ENCODE measurements at regions not wholly inside any gene's neighbourhood (a gene's known extent, or its start where the extent isn't known, plus 50 kb on each side); places are given as distances from the start of the nearest gene placed in this dataset.

- no peaks in the 10 kb centered on the region for H3K9me3 ChIP-seq
- intact Hi-C loops (cut with DNase I; ENCODE audit: low total_unique reads) (no loop called here), in situ Hi-C loops (cut with MboI; ENCODE audit: low pct_ligation_motif_present in 1 of 4, low pct_unique_long_range_greater_than_20kb in 1 of 4, low sequenced_read_pairs in 3 of 4) (no loop called here)
- H3K4me3 ChIP-seq: no peak overlapping the region
- TF ChIP-seq, protein P1, sequence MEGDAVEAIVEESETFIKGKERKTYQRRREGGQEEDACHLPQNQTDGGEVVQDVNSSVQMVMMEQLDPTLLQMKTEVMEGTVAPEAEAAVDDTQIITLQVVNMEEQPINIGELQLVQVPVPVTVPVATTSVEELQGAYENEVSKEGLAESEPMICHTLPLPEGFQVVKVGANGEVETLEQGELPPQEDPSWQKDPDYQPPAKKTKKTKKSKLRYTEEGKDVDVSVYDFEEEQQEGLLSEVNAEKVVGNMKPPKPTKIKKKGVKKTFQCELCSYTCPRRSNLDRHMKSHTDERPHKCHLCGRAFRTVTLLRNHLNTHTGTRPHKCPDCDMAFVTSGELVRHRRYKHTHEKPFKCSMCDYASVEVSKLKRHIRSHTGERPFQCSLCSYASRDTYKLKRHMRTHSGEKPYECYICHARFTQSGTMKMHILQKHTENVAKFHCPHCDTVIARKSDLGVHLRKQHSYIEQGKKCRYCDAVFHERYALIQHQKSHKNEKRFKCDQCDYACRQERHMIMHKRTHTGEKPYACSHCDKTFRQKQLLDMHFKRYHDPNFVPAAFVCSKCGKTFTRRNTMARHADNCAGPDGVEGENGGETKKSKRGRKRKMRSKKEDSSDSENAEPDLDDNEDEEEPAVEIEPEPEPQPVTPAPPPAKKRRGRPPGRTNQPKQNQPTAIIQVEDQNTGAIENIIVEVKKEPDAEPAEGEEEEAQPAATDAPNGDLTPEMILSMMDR (IDR thresholded peaks at IDR 0.05): no peak
- TF ChIP-seq POLR2A (IDR thresholded peaks at IDR 0.05) (no peak), EP300 (IDR thresholded peaks at IDR 0.05; ENCODE audit: low read depth) (no peak), POLR2AphosphoS5 (IDR thresholded peaks at IDR 0.05) (no peak)
- DNase-seq: no peak
- 78 to 86% methylated on average over 1 of the region's 1 CpG for WGBS, 2 donors (ENCODE audit: low coverage in 1 of 2)
- no peaks in the 10 kb centered on the region for H3K36me3 ChIP-seq
- H3K4me1 ChIP-seq: no peaks in the 10 kb centered on the region
- H3K27me3 ChIP-seq: no peaks in the 10 kb centered on the region
- no peak overlapping the region for H3K27ac ChIP-seq
These were observed 189.2 kb upstream of the CLNK start for GRCh38 chr4:10873809-10874208.

DNA sequence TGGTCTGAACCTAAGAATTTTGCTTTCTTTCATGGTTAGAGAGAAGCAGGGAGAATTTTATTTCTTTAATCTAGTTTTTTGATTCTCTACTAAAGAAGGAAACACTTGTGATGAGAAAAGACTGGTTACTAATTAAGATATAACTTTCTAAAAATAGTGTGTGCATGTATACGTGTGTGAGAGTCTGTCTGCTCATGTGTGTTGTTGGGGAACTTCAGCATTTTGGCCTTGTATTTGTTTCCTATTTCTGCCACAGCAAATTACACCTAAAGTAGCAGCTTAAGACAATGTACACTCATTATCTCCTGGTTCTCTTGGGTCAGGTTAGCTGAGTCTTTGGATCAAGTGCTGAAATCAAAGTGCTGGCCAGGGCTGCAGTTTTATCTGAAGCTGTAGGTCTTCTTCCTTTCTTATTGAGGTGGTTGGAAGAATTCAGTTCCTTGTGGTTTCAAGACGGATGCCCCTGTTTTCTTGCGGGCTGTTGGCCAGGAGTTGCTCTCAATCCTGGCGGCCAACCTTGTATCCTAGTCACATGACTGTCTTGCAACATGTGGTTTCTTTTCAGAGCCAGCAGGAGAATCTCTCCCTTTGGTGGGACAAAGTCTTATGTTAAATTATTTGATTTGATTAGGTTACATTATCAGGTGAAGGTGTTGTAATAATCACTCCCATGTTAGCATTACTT, 188.4 kb upstream of the CLNK start:
- Histone ChIP-seq H3K27me3 (no peaks in the 10 kb centered on the region), H3K36me3 (no peaks in the 10 kb centered on the region), H3K27ac (no peak overlapping the region), H3K4me3 (no peak overlapping the region), H3K9me3 (no peaks in the 10 kb centered on the region), H3K4me1 (no peaks in the 10 kb centered on the region)
- TF ChIP-seq POLR2A (IDR thresholded peaks at IDR 0.05) (no peak), EP300 (IDR thresholded peaks at IDR 0.05; ENCODE audit: low read depth) (no peak), POLR2AphosphoS5 (IDR thresholded peaks at IDR 0.05) (no peak)
- TF ChIP-seq, protein P1 (IDR thresholded peaks at IDR 0.05): no peak
- DNase-seq: no peak
- intact Hi-C loops (cut with DNase I; ENCODE audit: low total_unique reads) (no loop called here), in situ Hi-C loops (cut with MboI; ENCODE audit: low pct_ligation_motif_present in 1 of 4, low pct_unique_long_range_greater_than_20kb in 1 of 4, low sequenced_read_pairs in 3 of 4) (no loop called here)
- 81% methylated on average over 2 to 4 of the region's 4 CpGs for whole genome bisulfite sequencing, 2 donors (ENCODE audit: low coverage in 1 of 2)

DNA sequence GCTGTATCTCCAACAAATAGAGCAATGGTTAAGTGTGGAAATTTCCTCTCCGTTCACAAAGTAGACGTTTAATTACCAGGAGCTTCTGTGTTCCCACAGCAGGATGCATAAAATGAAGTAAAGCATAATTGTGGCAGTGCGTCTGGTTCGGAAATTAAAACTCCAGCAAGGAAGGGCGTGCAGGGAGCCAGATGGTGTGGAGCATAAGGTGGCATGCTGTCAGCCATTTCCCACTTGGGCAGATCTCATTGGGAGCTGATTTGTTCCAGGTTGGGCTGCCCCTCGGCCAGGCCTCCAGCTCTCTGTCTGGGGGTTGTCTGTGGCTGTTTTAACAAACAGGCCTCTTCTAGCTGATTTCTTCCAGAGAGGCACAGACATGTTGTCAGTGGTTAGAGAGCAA, 182.1 kb upstream of the CLNK start:
- Histone ChIP-seq H3K9me3 (no peaks in the 10 kb centered on the region), H3K4me3 (no peak overlapping the region), H3K27me3 (no peaks in the 10 kb centered on the region), H3K36me3 (no peaks in the 10 kb centered on the region), H3K27ac (no peak overlapping the region), H3K4me1 (no peaks in the 10 kb centered on the region)
- WGBS, 2 donors (ENCODE audit: low coverage in 1 of 2): 62% methylated on average over 6 of the region's 6 CpGs; no CpG with 5 or more reads in 1 of the 2 donors
- in situ Hi-C loops (cut with MboI; ENCODE audit: low pct_ligation_motif_present in 1 of 4, low pct_unique_long_range_greater_than_20kb in 1 of 4, low sequenced_read_pairs in 3 of 4) (no loop called here), intact Hi-C loops (cut with DNase I; ENCODE audit: low total_unique reads) (no loop called here)
- DNase-seq: no peak
- TF ChIP-seq POLR2AphosphoS5 (IDR thresholded peaks at IDR 0.05) (no peak), POLR2A (IDR thresholded peaks at IDR 0.05) (no peak), EP300 (IDR thresholded peaks at IDR 0.05; ENCODE audit: low read depth) (no peak)
- TF ChIP-seq, protein P1 (IDR thresholded peaks at IDR 0.05): no peak

DNA sequence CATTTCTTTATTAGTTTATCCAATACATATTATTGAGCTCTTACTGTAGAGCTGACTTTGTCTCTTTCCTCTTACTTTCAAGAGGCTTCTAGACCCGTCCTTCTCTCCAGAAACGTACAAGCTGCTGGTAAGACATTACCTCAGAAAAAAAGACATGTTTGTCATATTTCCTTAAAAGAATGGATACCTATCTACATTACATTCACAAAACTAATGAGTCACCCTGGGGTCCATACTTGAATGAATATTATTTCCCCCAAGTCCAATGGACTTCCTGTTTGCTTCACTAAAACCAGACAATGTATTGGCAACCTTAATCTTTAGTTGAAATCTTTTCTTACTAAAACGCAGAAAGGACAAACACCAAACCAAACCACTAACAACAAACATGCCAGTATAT, 176.5 kb upstream of the CLNK start:
- no peaks in the 10 kb centered on the region for H3K27me3 ChIP-seq
- no peaks in the 10 kb centered on the region for H3K36me3 ChIP-seq
- TF ChIP-seq, protein P1 (IDR thresholded peaks at IDR 0.05): no peak
- TF ChIP-seq POLR2A (IDR thresholded peaks at IDR 0.05) (no peak), EP300 (IDR thresholded peaks at IDR 0.05; ENCODE audit: low read depth) (no peak), POLR2AphosphoS5 (IDR thresholded peaks at IDR 0.05) (no peak)
- no peak for DNase-seq
- in situ Hi-C loops (cut with MboI; ENCODE audit: low pct_ligation_motif_present in 1 of 4, low pct_unique_long_range_greater_than_20kb in 1 of 4, low sequenced_read_pairs in 3 of 4) (no loop called here), intact Hi-C loops (cut with DNase I; ENCODE audit: low total_unique reads) (loop anchor here (5.0 kb wide), 1 partner anchor 1666 kb away; no protein-coding TSS in a partner anchor)
- 66 to 72% methylated on average over 3 of the region's 3 CpGs for WGBS, 2 donors (ENCODE audit: low coverage in 1 of 2)
- H3K27ac ChIP-seq: no peak overlapping the region
- H3K4me1 ChIP-seq: no peaks in the 10 kb centered on the region
- peaks cover 2 to 5% of the 10 kb centered on the region in 2 donors for H3K9me3 ChIP-seq
- H3K4me3 ChIP-seq: no peak overlapping the region
